Mesenchymal stem cell (in vitro differentiated cells and primary cell): ENCODE measurements at regions not wholly inside any gene's neighbourhood (a gene's known extent, or its start where the extent isn't known, plus 50 kb on each side); places are given as distances from the start of the nearest gene placed in this dataset.
A peak's percentile ranks its signal among the peaks of the same experiment; 100 is the strongest.

Experiments used
- DNase-seq: peaks from one replicate; pipeline ENCODE4 v3.0.0-alpha.2; 2013
- H2AFZ ChIP-seq: one replicate; pipeline ENCODE4 v1.6.1; 2013; ENCODE audit warnings: low read depth, mild to moderate bottlenecking, control low read depth, inconsistent platforms, low read length, moderate library complexity
- H2AK5ac ChIP-seq: 2 replicates; pipeline ENCODE4 v1.6.1; 2013; ENCODE audit warnings: low read length, moderate library complexity, mild to moderate bottlenecking, inconsistent platforms; ENCODE audit not compliant: severe bottlenecking
- H2BK120ac ChIP-seq: one replicate; pipeline ENCODE4 v1.6.1; 2013; ENCODE audit warnings: low read depth, mild to moderate bottlenecking, inconsistent platforms, low read length, moderate library complexity
- H2BK12ac ChIP-seq, 2 experiments: one replicate each; pipeline ENCODE4 v1.6.1; 2013; ENCODE audit warnings: inconsistent platforms in 2 of 2, low read length in 2 of 2, mild to moderate bottlenecking in 2 of 2, moderate library complexity in 2 of 2, control low read depth in 1 of 2
- H2BK15ac ChIP-seq: one replicate; pipeline ENCODE4 v1.6.1; 2013; ENCODE audit warnings: mild to moderate bottlenecking, low read depth, inconsistent platforms; ENCODE audit not compliant: poor library complexity, severe bottlenecking
- H2BK5ac ChIP-seq: 2 replicates; pipeline ENCODE4 v1.6.1; 2013; ENCODE audit warnings: low read depth, mild to moderate bottlenecking, low read length, control low read depth, inconsistent platforms; ENCODE audit not compliant: poor library complexity, severe bottlenecking
- H3K14ac ChIP-seq, 2 experiments: one replicate each; pipeline ENCODE4 v1.6.1; 2013; ENCODE audit warnings: inconsistent platforms in 2 of 2, low read length in 2 of 2, control low read depth in 1 of 2, mild to moderate bottlenecking in 1 of 2, moderate library complexity in 1 of 2
- H3K18ac ChIP-seq, 2 experiments: one replicate each; pipeline ENCODE4 v1.6.1; 2013; ENCODE audit warnings: inconsistent platforms in 2 of 2, low read length in 2 of 2, control low read depth in 1 of 2, low read depth in 1 of 2, mild to moderate bottlenecking in 1 of 2
- H3K23ac ChIP-seq, 2 experiments: one replicate each; pipeline ENCODE4 v1.6.1; 2013; ENCODE audit warnings: inconsistent platforms in 2 of 2, low read length in 2 of 2, mild to moderate bottlenecking in 2 of 2, moderate library complexity in 2 of 2, control low read depth in 1 of 2
- H3K27ac ChIP-seq: 2 replicates; pipeline ENCODE4 v1.5.1; 2013; ENCODE audit warnings: mild to moderate bottlenecking, moderate library complexity, low read length, control low read depth, inconsistent platforms; ENCODE audit not compliant: poor library complexity, severe bottlenecking
- H3K27me3 ChIP-seq, 2 experiments: 2 replicates each; pipeline versions ENCODE4 v1.6.1 to v1.7.0; 2013; ENCODE audit warnings: low read length in 2 of 2, mild to moderate bottlenecking in 2 of 2, moderate library complexity in 2 of 2, control low read depth in 1 of 2, inconsistent platforms in 1 of 2; ENCODE audit not compliant: control insufficient read depth in 1 of 2, insufficient read depth in 1 of 2
- H3K36me3 ChIP-seq, 2 experiments: 2 replicates each; pipeline versions ENCODE4 v1.6.1 to v1.7.0; 2013; ENCODE audit warnings: low read length in 2 of 2, control low read depth in 1 of 2, inconsistent platforms in 1 of 2, low read depth in 1 of 2, mild to moderate bottlenecking in 1 of 2; ENCODE audit not compliant: insufficient read depth in 2 of 2, control insufficient read depth in 1 of 2
- H3K4ac ChIP-seq, 2 experiments: one replicate each; pipeline ENCODE4 v1.6.1; 2013; ENCODE audit warnings: inconsistent platforms in 2 of 2, low read length in 2 of 2, mild to moderate bottlenecking in 2 of 2, moderate library complexity in 2 of 2, control low read depth in 1 of 2, low read depth in 1 of 2
- H3K4me1 ChIP-seq: 2 replicates; pipeline ENCODE4 v1.6.1; 2013; ENCODE audit warnings: low read depth, low read length, control low read depth; ENCODE audit not compliant: control insufficient read depth, insufficient read depth
- H3K4me2 ChIP-seq: 2 replicates; pipeline ENCODE4 v1.6.1; 2013; ENCODE audit warnings: low read length, mild to moderate bottlenecking, inconsistent platforms; ENCODE audit not compliant: poor library complexity, severe bottlenecking
- H3K4me3 ChIP-seq, 2 experiments: 2 replicates each; pipeline versions ENCODE4 v1.5.1 to v1.7.0; 2013; ENCODE audit warnings: low read length in 2 of 2, mild to moderate bottlenecking in 2 of 2, control low read depth in 1 of 2, low read depth in 1 of 2; ENCODE audit not compliant: insufficient read depth in 1 of 2
- H3K79me1 ChIP-seq: replicated peaks from 2 replicates; pipeline ENCODE4 v1.6.1; 2013; ENCODE audit warnings: mild to moderate bottlenecking, control low read depth, low read length, inconsistent platforms; ENCODE audit not compliant: poor library complexity, severe bottlenecking
- H3K9ac ChIP-seq: 2 replicates; pipeline ENCODE4 v1.7.0; 2013; ENCODE audit warnings: mild to moderate bottlenecking, low read length, moderate library complexity
- H3K9me3 ChIP-seq: 2 replicates; pipeline ENCODE4 v1.7.0; 2013; ENCODE audit warnings: mild to moderate bottlenecking, low read length; ENCODE audit not compliant: control insufficient read depth
- H4K8ac ChIP-seq: one replicate; pipeline ENCODE4 v1.6.1; 2013; ENCODE audit warnings: inconsistent platforms, mild to moderate bottlenecking, low read length, moderate library complexity
- H4K91ac ChIP-seq: one replicate; pipeline ENCODE4 v1.6.1; 2013; ENCODE audit warnings: mild to moderate bottlenecking, low read length, inconsistent platforms
- WGBS: methylation state at CpG from one replicate; pipeline ENCODE4 v1.1.7; 2013; ENCODE audit warnings: mixed read lengths; 5-methylcytosine and 5-hydroxymethylcytosine counted together

- Histone ChIP-seq H3K36me3 (no peaks in the 10 kb centered on the region), H2BK5ac (no peak overlapping the region), H3K14ac (no peak overlapping the region), H3K4ac (no peak overlapping the region), H3K27ac (no peak overlapping the region), H3K4me2 (no peak overlapping the region), H3K4me3 (no peak overlapping the region), H2BK12ac (no peak overlapping the region), H3K9me3 (peaks cover 6% of the 10 kb centered on the region), H3K4me1 (no peaks in the 10 kb centered on the region), H2AFZ (no peak overlapping the region), H3K18ac (no peak overlapping the region), H3K9ac (no peak overlapping the region), H2AK5ac (no peak overlapping the region), H2BK15ac (no peak overlapping the region), H3K23ac (no peak overlapping the region), H3K27me3 (peaks cover 0 to 14% of the 10 kb centered on the region in 2 experiments), H4K91ac (no peak overlapping the region), H3K79me1 (no peaks in the 10 kb centered on the region), H2BK120ac (no peak overlapping the region), H4K8ac (no peak overlapping the region)
- 81% methylated on average over 7 of the region's 7 CpGs for WGBS
- DNase-seq = no peak
Measured at GRCh38 chr14:24726480-24726879, 92.5 kb upstream of the GZMB start.

DNA sequence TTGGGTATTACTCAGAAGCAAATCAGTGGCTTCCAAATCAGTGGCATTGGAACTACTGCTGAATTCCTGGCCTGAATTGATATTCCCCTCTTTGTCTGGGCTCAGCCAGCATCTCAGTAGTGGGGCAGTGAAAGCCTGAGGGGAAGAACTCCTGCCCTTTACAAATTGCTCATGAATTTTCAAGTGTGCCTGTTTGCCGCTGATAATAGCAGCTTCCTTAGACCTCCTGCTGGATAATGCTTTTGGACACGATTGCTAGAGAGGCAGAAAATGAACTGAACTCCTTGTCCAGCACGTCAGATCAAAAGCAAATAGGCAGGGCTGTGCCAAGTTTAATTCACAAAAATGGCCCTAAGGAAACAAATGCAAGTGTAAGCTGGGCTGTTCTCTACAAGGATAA is 91.3 kb upstream of the GZMB start:
- 57% methylated on average over 3 of the region's 3 CpGs for WGBS
- no peaks in the 10 kb centered on the region for H3K79me1 ChIP-seq
- no peak overlapping the region for H2BK120ac ChIP-seq
- no peaks in the 10 kb centered on the region for H3K4me1 ChIP-seq
- peaks cover 6% of the 10 kb centered on the region for H3K9me3 ChIP-seq
- no peak overlapping the region for H3K18ac ChIP-seq
- H2BK12ac ChIP-seq = no peak overlapping the region
- no peak overlapping the region for H2BK15ac ChIP-seq
- H3K27ac ChIP-seq = no peak overlapping the region
- no peak overlapping the region for H3K4me3 ChIP-seq
- H3K14ac ChIP-seq = no peak overlapping the region
- no peak overlapping the region for H2AFZ ChIP-seq
- no peak for DNase-seq
- no peak overlapping the region for H3K23ac ChIP-seq
- H3K4me2 ChIP-seq = no peak overlapping the region
- H2BK5ac ChIP-seq = no peak overlapping the region
- H2AK5ac ChIP-seq = no peak overlapping the region
- no peaks in the 10 kb centered on the region for H3K36me3 ChIP-seq
- no peak overlapping the region for H3K9ac ChIP-seq
- peaks cover 0 to 14% of the 10 kb centered on the region in 2 experiments for H3K27me3 ChIP-seq
- H3K4ac ChIP-seq = no peak overlapping the region
- no peak overlapping the region for H4K91ac ChIP-seq
- no peak overlapping the region for H4K8ac ChIP-seq

GRCh38 chr14:24721775-24722174 is 87.8 kb upstream of the GZMB start:
- Histone ChIP-seq H2AK5ac (no peak overlapping the region), H3K4ac (no peak overlapping the region), H3K4me2 (no peak overlapping the region), H2BK12ac (no peak overlapping the region), H3K9me3 (no peaks in the 10 kb centered on the region), H2BK15ac (no peak overlapping the region), H3K4me1 (no peaks in the 10 kb centered on the region), H3K9ac (no peak overlapping the region), H3K36me3 (no peaks in the 10 kb centered on the region), H3K27ac (no peak overlapping the region), H3K14ac (no peak overlapping the region), H3K23ac (no peak overlapping the region), H3K27me3 (peaks cover 0 to 11% of the 10 kb centered on the region in 2 experiments), H2AFZ (no peak overlapping the region), H4K8ac (no peak overlapping the region), H3K4me3 (no peak overlapping the region), H3K18ac (no peak overlapping the region), H4K91ac (no peak overlapping the region), H2BK120ac (no peak overlapping the region), H3K79me1 (no peaks in the 10 kb centered on the region), H2BK5ac (no peak overlapping the region)
- no peak for DNase-seq
- 46% methylated on average over 3 of the region's 3 CpGs for WGBS

DNA sequence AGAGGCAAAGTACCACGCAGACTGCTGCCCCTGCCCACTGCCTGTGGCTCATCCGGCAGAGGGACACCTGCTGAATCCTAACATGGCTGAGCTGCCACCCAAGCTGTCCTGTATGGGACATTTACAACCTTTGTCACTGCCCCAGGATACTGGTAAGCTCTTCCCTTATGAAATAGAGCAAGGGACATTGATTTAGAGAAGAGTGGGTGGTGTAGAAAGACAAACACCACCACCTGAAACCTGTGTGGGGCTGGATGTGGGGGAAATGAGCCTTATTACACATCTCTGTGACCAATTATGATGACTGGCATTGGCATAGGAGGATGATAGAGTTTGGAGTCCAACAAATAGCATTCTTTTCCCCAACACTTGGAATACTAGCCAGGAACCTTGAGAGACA is 81.2 kb upstream of the GZMB start:
- no peak overlapping the region for H3K27ac ChIP-seq
- H3K4me1 ChIP-seq = peaks cover 2% of the 10 kb centered on the region
- no peak overlapping the region for H3K14ac ChIP-seq
- no peaks in the 10 kb centered on the region for H3K79me1 ChIP-seq
- no peak overlapping the region for H3K4ac ChIP-seq
- H2BK12ac ChIP-seq = no peak overlapping the region
- H3K27me3 ChIP-seq = peaks cover 0 to 11% of the 10 kb centered on the region in 2 experiments
- H3K23ac ChIP-seq = no peak overlapping the region
- H3K4me2 ChIP-seq = no peak overlapping the region
- 47% methylated on average over 2 of the region's 2 CpGs for WGBS
- H2AK5ac ChIP-seq = no peak overlapping the region
- no peaks in the 10 kb centered on the region for H3K36me3 ChIP-seq
- no peak overlapping the region for H2BK120ac ChIP-seq
- H2BK5ac ChIP-seq = no peak overlapping the region
- peak overlapping the region; percentile 15 for H4K91ac ChIP-seq
- no peak for DNase-seq
- no peak overlapping the region for H4K8ac ChIP-seq
- no peak overlapping the region for H3K9ac ChIP-seq
- no peak overlapping the region for H3K4me3 ChIP-seq
- H3K9me3 ChIP-seq = no peaks in the 10 kb centered on the region
- no peak overlapping the region for H2BK15ac ChIP-seq
- H2AFZ ChIP-seq = no peak overlapping the region
- no peak overlapping the region for H3K18ac ChIP-seq
